Prostate gland (tissue), 2 donors: ENCODE measurements at regions not wholly inside any gene's neighbourhood (a gene's known extent, or its start where the extent isn't known, plus 50 kb on each side); places are given as distances from the start of the nearest gene placed in this dataset.

Experiments
- POLR2AphosphoS5 ChIP-seq: sonication (generic); formaldehyde crosslinking; IDR thresholded peaks from one replicate; pipeline ENCODE4 v1.6.1; 2017; ENCODE audit warnings: antibody characterized with exemption
- TF ChIP-seq, protein P1 (sequence below), 4 experiments: fragments of 200-600 bp in 2 of 4; fragments of 450-650 bp in 2 of 4; sonication (generic) in 2 of 4; IDR thresholded peaks; 1 replicate in 3 of 4; 2 replicates in 1 of 4; pipeline ENCODE4 v1.5.1; 2016 to 2019; ENCODE audit warnings: antibody characterized with exemption in 4 of 4, mild to moderate bottlenecking in 2 of 4, moderate library complexity in 2 of 4

DNA sequence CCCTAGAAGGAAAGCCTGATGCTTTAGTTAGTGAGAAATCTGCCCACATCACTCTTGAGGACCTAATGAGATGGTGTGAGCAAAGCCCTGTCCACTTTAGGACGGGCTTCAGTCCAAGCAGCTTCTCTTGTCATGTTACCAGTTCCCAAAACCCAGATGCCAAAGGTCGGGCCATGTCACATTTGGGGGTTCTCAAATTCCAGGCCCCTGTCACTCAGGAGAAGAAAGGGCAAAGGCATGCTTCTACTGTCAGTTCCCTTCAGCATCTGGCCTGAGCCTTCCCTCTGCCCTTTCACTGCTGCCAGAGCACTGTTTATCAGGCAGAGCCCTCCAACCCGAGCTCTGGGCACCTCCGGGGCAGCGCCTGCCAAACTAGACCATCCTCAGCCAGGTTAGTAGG lies 556.0 kb downstream of the BNC2 start:
- TF ChIP-seq, protein P1, sequence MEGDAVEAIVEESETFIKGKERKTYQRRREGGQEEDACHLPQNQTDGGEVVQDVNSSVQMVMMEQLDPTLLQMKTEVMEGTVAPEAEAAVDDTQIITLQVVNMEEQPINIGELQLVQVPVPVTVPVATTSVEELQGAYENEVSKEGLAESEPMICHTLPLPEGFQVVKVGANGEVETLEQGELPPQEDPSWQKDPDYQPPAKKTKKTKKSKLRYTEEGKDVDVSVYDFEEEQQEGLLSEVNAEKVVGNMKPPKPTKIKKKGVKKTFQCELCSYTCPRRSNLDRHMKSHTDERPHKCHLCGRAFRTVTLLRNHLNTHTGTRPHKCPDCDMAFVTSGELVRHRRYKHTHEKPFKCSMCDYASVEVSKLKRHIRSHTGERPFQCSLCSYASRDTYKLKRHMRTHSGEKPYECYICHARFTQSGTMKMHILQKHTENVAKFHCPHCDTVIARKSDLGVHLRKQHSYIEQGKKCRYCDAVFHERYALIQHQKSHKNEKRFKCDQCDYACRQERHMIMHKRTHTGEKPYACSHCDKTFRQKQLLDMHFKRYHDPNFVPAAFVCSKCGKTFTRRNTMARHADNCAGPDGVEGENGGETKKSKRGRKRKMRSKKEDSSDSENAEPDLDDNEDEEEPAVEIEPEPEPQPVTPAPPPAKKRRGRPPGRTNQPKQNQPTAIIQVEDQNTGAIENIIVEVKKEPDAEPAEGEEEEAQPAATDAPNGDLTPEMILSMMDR (IDR thresholded peaks at IDR 0.05): no peak
- no peak for TF ChIP-seq POLR2AphosphoS5
